ENCODE measurements at regions not wholly inside any gene's neighbourhood (a gene's known extent, or its start where the extent isn't known, plus 50 kb on each side); places are given as distances from the start of the nearest gene placed in this dataset.
"Not testable (repeated sequence)": the region's sequence is repeated elsewhere in the genome, so short reads cannot be mapped to it uniquely, and the experiment has no call there.

- DNase-seq: no peak
These were observed 145.8 kb downstream of the LCA5 start for GRCh38 chr6:79391480-79391879.

GRCh38 chr6:79385893-79386292 lies 151.3 kb downstream of the LCA5 start:
- no peak for DNase-seq

DNA sequence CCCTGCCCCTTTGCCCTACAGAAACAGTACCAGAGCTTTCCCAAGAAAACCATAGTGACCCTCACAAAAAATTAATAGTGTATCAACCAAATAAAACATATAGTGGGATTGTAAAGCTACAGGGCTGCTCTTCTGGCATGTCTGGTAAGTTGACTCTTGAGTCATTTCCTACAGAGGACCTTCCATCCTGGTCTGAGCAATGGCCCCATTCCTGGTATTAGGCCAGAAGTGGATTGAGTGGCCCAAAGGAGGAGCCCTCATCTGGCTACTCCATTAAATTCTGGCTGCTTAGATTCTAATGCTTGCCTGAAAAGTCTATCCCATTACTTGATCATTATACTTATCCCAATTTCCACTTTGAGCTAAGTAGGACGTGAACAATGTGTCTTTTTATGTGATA lies 150.9 kb upstream of the HMGN3 start:
- no peak for DNase-seq

GRCh38 chr6:79384845-79385244 lies 150.4 kb upstream of the HMGN3 start:
- no peak for DNase-seq

DNA sequence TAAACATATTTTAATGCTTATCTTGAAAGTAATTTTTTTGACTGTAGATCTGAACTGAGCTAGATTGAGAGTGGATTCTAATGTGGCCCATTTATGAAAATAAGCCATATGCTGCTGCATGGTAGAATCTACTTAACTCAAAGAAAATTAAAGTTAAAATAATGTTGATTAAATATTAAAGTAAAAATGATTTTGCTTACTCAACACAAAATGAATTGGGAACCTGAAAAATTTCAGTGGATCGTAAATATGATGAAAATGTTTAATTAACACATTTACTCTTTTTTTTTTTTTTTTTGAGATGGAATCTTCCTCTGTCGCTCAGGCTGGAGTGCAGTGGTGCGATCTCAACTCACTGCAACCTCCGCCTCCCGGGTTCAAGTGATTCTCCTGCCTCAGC lies 144.5 kb upstream of the HMGN3 start:
- DNase-seq: no peak

GRCh38 chr6:79377888-79378348 lies 143.4 kb upstream of the HMGN3 start:
- no peak for DNase-seq

GRCh38 chr6:79377047-79377446 lies 142.6 kb upstream of the HMGN3 start:
- DNase-seq: no peak

- DNase-seq: no peak
These were observed 141.3 kb upstream of the HMGN3 start for GRCh38 chr6:79375635-79376337.

- DNase-seq: no peak
These were observed 139.8 kb upstream of the HMGN3 start for GRCh38 chr6:79374308-79374707.

- DNase-seq: no peak
These were observed 139.4 kb upstream of the HMGN3 start for GRCh38 chr6:79373880-79374279.

DNA sequence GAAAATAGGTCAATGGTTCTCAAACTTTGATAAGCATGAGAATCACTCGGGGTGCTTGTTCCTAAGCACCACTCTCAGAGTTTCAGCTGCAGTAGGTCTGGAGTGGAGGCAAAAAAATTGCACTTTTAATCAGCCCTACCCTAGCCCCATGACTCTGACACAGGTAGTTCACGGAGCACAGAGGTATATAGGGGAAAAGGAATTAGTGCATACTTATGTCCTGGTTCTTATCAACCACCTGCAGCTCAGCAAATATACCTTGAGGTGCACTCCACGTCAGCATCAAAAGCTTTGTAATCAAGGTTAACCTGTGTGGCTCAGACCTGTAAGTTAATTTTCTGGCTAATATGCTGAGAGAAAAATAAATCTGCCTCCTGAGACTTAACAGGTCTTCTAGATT lies 138.8 kb upstream of the HMGN3 start:
- DNase-seq: no peak

DNA sequence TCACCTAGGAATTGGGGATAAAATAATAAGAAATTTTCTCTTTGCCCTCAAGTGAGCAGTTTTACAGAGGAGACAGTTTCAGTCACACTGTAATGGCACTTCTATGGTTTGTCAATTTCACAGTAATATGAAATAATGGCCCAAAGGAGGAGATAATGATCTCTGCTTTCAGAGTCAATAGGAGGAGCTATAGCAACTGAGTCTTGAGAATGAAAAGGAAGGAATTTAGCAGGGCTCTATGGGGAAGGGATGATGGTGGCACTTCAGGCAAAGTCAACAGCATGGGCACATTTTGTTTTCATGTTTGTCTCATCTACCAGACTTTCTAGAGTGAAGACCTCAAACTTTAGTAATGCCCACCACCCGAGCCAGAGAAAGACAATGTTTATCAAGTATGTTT lies 138.3 kb upstream of the HMGN3 start:
- DNase-seq: no peak

- DNase-seq: no peak
These were observed 134.5 kb upstream of the HMGN3 start for GRCh38 chr6:79369026-79369425.

- not testable (repeated sequence) for DNase-seq
These were observed 129.0 kb upstream of the HMGN3 start for GRCh38 chr6:79363441-79363840.

DNA sequence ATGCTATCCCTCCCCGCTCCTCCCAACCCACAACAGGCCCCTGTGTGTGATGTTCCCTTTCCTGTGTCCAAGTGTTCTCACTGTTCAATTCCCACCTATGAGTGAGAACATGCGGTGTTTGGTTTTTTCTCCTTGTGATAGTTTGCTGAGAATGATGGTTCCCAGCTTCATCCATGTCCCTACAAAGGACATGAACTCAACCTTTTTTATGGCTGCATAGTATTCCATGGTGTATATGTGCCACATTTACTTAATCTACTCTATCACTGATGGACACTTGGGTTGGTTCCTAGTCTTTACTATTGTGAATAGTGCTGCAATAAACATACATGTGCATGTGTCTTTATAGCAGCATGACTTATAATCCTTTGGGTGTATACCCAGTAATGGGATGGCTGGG lies 126.6 kb upstream of the HMGN3 start:
- not testable (repeated sequence) for DNase-seq

DNA sequence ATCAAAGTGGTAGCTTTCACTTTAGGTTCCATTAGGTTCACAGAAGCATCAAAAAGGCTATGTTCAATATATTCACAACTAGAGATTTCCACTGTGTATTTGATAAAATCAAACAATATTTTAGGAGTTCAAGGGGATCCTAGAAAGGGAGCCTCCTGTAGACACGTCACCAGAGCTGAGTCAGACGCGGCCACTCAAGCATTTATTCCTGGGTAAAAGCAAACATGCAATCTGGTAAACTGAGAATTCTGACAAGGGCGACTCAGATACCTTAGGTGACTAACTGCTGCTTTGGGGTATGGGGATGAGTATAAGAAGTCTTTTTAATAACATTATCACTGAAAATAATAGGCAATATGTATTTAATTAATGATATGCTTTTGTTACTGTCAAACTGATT lies 118.7 kb upstream of the HMGN3 start:
- no peak for DNase-seq

DNA sequence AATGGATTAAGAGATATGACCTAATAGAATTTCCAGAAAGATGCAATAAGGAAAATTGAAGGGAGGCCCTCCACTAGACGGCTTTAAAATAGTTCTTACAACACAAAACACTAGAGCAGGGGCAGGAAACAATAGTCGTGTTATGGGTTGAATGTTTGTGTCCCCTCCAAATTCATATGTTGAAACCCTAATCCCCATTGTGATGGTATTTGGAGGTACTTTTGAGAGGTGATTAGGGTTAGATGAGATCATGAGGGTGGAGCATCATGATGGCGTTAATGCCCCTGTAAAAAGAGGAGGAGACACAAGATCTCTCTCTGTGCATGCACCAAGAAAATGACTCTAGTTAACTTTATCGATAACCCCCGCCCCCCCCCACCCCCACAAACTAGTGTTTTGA lies 104.0 kb upstream of the HMGN3 start:
- DNase-seq: no peak

- no peak for DNase-seq
These were observed 100.7 kb upstream of the HMGN3 start for GRCh38 chr6:79335133-79335674.

DNA sequence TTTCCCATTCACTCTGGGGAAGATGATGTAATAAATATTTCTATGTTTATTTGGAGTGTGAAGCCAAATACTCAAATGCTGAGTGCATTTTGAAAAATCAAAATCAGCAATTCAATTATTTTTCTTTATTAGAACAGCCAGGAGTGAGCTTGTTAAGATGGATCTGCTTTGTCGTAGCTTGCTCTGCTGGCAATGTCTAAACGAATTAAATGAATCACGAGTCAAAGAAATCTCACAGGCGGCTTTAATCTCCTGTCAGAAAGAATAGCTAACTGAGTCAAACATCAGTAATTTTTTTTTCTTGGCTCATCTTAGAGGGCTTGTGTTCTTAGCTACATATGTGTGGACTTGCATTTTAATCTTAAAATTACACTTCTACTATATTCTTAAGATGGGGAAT lies 100.2 kb upstream of the HMGN3 start:
- DNase-seq: no peak

DNA sequence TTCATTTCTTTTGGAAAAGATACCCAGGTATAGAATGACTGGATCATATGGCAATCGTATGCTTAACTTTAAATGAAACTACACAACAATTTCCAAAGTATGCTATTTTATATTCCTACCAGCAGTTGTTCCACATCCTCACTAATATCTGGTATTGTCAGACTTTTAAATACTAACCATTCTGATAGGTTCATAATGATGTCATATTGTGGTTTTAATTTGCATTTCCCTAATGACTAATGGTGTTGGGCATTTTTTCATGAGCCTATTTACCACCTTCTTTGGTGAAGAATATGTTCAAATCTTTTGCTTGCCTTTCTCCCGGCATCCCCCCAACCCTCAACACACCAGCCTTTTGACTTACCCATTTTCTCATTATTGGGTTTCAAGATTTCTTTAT lies 96.2 kb upstream of the HMGN3 start:
- no peak for DNase-seq

GRCh38 chr6:79313254-79313653 lies 78.8 kb upstream of the HMGN3 start:
- DNase-seq: no peak

DNA sequence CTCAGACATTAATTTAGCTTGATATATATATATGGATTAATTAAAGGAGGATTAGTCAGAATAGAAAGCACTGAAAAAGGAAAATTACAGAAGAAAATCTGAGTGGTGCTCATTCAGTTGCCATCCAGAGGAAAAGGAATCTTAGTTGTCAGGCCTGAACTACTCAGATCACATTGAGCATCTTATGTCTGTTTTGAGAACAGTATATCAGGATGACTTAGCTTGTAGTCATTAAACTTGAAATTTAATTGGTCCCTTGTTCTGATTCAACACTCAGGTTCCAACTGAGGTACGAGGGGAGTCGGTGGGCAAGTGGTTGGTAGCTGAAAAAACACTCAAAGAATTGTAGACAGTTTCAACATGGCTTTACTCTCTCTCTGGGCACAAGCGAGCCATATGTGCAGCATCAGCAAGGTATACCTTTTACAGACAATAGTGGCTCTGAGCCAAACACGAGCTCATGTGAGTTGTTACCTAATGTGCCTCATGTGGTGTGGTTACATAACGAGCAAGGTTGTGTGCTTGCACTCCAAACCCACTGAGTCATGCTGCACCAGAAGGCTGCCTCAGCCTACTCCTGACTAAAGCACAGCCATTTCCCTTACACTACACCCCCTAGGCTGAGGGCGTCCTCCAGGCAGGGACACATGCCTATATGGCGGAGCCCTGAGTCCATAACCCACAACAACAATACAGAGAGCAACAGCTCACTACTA lies 73.0 kb upstream of the HMGN3 start:
- DNase-seq: no peak

DNA sequence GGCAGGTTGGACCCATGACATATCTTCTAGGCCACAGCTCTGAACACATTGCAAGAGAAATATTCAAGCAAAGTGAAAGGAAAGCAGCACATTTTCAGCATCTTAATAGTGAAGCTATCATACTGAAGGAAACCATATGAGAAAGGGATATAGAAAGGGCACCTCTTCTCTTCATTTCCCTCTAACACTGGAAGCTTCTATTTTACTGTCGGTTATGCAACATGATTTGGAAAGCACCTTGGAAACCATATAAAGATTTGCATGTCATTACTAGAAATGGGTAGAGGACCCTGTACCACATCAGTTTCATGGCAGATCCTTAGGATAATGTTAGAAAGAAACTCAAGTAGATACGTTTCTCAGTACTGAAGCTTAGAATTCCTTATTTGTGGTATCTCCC lies 70.5 kb upstream of the HMGN3 start:
- DNase-seq: no peak

DNA sequence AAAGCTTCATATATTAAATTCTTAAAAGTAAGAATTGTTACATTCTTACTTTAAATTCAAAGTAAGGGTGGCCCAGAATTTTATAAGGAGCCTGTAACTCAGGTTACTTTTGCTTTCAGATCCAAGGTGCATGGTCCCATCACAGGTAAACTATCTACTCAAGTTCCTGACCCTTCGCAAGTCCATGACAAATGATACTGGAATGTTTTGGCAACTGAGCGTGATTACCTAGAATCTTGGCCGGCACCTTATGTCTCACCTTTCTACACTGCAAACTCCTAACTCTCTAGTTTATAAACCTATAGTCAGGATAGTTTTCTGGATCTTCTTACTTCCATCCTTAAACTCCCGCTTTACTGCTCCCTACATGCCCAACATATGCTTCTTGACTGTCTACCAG lies 67.9 kb upstream of the HMGN3 start:
- DNase-seq: no peak

DNA sequence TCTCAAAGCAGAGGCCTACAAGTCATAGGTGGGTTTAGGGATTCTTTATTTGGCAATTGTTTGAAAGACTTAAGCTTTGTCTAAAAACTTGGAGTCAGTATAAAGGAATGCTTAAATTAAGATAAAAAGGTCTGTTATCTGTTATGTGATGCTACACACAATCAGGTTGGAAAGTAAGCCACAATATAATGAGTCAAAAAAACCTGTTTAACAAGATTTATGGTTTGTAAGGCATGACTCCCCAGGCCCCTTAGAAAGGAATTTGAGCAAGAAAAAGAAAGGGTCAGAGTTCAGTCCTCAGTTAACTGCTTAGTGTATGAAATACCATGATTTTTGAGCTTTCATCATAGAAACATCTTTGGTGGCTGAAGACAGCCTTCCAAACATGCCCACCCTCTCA lies 66.8 kb upstream of the HMGN3 start:
- DNase-seq: no peak
